Hematopoietic multipotent progenitor cell treated with erythropoietin and hydrocortisone succinate and interleukin-3 and kit ligand, for 8 days (in vitro differentiated cells): ENCODE measurements at regions not wholly inside any gene's neighbourhood (a gene's known extent, or its start where the extent isn't known, plus 50 kb on each side); places are given as distances from the start of the nearest gene placed in this dataset.

Source experiments
- DNase-seq: peaks from one replicate; pipeline ENCODE4 v3.0.0-alpha.2; 2015

DNA sequence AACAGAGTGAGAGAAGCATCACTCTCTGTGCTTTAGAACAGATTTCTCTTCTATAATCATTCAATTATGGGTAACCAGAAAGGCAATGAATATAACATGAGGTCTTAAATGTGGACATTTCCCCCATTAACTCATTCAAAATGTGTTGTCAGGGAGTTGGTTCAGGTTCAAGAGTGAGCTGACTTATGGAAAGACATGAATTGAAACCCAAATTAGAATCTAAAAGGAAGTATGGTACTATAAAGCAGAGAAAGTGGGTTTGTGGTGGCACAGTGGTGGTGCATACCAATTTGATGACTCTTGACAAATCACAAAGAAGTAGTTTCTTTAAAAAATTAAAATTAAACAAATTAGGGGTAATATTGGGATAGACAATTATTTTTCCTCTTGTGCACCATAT lies 114.6 kb upstream of the MEOX2 start:
- DNase-seq: no peak

DNA sequence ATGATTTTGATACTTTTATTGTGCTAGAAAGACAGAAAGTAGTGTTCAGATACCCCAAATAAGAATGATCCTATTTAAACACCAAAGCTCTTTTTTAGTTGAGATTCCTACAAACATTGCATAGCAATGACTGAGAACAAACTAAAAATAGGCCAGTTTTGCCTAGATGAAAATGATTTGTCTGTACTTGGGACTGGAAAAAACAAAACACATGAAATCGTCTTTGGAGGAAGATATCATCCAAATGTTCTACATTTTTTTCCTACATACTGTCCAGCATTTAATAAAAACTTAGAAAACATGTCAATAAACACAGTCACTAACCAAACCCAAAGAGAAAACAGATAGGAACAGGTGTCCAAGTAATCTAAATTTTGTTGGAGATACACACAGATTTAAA lies 111.6 kb upstream of the MEOX2 start:
- DNase-seq: no peak

DNA sequence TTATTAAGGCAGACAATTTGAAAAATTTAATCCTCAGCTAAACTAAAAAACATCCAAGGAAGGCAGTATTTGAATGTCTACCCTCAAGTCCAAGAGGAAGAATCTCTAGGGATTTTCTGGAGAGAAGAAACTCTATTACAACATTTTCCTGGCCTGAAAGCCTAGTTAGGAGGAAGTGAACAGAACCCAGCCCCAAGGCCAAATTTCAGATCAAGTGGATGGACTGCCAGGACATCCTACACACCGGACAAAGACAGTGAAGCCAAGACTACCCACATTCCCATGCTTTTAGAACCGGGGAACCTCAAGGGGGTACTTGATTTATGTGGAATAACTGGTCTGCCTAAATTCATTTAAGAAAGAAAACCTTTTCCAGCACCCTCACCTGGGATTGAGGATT lies 108.9 kb upstream of the MEOX2 start:
- DNase-seq: no peak

DNA sequence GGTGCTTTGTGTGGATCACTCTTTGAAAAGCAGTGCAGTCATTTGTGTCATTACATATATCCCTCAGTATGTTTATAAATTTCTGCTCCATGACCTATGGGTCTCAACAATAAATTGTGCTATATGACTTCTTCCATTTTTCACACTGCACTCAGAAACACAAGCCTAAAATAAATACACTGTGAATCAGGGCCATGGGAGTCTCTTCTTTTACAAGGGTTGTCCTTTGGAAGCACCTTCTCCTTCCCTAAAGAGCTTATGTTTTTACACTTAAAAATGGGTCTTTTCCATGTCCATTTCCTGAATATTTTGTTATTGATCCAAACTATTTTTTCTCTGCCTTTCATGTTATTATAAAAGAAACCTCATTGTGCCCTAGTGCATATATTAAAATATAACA lies 108.3 kb upstream of the MEOX2 start:
- no peak for DNase-seq

DNA sequence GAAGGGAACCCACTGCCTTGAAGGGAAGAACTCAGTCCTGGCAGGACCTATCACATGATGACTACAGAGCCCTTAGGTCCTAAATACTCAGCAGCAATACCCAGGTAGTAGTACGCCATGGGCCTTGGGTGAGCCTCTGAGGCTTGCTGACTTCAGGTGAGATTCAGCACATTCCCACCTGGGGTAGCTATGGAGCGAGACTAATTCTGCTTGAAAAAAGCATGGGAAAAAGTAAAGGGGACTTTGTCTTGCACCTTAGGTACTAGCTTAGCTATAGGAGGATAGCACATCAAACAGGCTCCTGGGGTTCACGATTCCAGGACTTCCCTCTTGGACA lies 98.2 kb upstream of the MEOX2 start:
- no peak for DNase-seq

DNA sequence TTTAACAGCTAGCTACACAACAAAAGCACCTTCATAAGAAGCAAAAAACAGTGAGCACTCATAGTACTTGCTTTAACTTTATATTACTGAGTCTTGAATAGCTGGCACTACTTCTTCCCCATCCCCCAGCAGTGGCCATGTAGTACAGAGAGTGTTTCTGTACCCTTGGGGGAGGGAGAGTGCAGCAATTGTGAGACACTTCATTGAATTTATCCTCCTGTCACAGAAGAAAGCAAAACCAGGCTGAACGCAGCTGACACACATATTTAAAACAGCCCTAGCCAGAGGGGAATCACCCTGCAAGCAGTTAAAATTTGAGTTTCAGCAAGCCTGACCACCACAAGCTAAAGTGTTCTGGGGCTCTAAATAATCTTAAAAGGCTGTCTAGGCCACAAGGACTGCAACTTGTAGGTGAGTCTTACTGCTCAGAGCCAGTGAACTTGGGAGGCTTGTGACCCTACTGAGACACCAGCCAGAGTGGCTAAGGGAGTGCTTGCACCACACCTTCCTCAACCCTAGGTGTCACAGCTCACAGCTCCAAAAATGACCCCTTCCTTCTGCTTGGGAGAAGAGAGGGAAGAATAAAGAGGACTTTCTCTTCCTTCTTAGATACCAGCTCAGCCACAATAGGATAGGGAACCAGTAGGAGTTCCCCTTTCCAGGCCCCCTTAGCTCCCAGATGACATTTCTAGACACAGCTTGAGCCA lies 97.7 kb upstream of the MEOX2 start:
- DNase-seq: no peak

DNA sequence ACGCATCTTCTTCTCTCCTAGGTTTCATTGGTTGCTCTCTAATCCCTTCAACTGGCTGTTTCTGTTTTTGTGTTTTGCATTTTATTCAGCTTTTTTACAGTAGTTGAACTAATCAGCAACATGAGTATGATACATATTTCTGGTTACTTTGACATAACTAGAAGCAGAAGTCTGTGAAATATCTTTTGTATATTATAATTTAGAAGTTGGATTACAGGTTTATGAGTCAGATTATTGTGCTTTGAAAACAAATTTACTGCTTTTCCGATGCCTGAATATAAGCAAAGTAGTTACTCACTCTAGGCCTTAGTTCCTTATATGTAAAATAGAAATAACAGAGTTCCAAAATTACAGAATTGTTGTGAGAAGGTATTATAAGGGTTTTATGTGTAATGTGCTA lies 96.2 kb upstream of the MEOX2 start:
- no peak for DNase-seq

DNA sequence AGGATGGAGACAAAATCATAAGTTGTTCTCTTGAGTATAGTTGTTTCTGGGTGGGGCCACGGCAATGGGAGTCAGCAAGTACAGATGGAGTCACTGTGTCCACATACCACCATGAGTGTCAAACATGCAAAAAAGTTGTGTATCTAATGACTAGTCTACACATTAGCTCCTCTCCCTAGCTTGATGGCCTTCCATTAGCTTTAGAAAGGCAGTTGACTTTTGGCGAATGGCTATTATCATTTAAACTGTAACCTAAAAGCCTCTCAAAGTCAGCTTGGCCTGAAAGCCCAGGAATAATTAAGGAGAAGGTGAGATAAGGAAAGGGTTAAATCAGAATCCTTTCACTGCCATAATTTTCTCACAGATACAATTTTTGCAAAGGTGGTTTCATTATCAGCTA lies 95.5 kb upstream of the MEOX2 start:
- no peak for DNase-seq

DNA sequence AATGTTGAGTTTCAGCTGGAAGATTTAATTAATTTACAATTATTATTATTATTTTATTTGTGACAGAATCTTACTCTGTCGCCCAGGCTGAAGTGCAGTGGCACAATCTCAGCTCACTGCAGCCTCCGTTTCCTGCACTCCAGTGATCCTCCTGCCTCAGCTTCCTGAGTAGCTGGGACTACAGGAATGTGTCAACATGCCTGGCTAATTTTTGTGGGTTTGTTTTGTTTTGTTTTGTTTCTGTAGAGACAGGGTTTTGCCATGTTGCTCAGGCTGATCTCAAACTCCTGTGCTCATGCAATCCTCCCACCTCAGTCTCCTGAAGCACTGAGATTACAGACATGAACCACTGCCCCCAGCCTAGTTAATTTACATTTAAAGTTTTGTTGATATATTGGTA lies 93.8 kb upstream of the MEOX2 start:
- DNase-seq: no peak

DNA sequence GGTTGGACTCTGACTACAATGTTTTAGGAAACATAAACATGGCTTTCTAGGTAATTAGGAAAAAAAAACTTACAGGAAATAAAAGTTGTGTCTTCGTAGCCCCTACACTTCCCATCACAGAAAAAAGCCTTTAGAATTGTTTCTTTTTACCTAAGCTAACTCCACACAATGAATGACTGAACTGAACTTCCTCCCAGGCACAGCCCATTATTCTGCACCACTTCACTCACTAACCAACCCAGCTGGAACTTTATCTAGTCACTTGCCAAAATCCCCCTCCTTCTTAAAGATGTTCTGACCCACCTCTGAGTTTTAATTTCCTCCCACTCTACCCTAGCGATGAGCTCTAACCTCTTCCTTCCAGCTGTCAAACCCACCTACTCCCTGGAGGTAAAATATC lies 91.7 kb upstream of the MEOX2 start:
- DNase-seq: no peak

DNA sequence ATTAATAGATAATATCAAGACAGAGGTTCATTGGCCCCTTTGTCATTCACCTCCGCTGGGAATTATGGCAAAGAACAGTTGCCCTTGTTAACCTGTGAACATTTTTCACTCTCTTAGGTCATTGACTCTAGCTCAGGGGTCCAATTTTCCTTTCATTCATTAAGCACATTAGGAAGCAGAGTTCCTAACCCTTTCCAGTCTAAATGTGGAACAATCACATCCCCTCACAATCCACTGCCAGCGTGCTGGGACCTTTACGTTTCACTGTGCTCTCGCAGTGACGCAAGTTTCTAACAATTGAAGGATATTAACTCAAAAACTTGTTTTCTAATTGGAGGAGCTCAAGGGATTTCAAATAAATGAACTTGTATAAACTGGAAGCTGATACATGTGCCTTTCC lies 79.3 kb upstream of the MEOX2 start:
- no peak for DNase-seq

DNA sequence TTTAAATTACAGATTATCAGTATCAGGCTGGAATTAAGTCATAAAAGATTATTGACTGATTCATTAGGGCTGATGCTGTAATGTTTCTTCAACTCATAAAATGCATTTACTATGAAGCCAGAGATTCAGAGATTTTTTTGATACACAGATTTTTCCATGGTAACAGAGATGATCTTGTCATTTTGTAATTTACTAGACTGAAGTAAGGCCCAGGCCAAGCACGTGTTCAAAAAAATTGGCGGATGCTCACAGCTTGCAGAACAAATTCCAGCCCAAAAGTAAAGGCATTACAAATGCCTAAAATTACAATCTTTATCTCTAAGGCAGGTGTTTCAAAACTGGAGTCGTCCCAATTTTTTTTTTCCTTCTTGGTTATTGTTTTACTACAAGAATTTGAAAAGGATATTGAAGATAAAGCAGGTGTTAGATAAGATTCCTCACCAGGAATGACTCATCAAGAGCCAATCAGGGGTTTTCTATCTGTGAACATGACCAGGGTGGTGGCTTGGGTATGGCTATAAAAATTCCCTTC lies 78.4 kb upstream of the MEOX2 start:
- no peak for DNase-seq

DNA sequence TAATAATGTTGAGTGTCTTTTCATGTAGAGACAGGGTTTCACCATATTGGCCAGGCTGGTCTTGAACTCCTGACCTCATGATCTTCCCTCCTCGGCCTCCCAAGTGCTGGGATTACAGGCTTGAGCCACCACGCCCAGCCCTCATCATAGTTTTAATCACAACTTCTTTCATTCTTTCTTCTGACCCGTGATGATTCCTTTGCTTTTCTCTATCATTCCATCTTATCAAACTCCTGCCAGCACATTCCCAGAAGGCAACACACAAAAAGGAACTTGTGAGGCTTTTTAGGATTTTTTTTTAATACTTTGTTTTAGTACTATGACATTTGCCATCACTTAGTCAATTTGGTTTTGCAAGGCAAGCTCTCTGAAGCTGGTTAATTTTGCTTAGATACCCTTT lies 77.5 kb upstream of the MEOX2 start:
- DNase-seq: no peak

DNA sequence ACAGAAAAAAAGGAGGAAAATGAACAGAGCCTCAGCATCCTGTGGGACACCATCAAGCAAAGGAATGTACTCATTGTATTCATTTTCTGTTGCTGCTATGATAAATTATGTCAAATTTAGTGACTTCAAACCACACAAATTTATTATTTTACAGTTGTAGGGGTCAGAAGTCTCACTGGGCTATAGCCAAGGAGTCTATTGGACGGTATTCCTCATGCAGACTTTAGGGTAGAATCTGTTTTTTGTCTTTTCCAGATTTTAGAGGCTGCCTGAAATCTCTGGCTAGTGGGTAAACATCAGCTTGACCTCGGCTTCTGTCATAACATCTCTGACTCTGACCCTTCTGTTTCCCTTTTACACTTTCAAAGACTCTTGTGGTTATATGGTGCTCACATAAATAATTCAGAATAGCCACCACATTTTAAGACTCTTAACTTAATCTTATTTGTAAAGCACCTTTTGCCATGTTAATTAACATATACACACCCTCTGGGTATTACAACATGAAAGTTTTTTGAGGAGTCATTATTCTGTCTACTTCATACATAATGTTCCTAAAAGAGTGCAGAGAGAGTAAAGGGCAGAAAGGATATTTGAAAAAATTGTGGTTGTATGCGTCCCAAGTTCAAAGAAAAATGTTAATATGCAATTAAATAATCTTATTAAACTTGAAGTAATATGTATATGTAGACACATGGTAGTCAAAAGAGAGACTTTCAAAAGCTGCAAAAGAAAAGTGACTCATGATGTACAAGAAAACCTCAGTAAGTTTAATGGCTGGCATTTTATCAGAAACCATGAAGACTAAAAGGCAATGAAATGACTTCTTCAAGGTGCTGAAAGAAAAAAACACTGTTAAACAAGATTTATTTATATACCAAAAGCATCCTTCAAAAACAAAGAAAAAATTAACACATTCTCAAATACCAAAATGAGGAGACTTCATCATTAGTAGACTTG lies 70.8 kb upstream of the MEOX2 start:
- DNase-seq: no peak

DNA sequence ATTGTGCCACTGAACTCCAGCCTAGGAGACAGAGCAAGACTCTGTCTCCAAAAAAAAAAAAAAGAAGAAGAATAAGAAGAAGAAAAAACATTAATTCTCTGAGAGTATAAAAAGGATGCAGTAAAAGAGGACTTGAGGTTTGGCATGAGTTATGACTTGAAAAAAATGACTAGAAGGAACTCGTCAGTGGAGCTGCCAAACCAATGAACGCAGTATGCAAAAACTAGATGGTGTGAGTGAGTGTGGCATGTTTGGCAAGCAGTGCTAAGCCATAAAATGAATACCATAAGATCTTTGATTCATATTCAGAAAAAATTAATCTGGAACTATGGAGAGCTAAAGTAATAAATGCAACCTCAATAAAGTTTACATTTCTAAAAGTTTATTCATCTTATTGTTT lies 68.6 kb upstream of the MEOX2 start:
- no peak for DNase-seq

DNA sequence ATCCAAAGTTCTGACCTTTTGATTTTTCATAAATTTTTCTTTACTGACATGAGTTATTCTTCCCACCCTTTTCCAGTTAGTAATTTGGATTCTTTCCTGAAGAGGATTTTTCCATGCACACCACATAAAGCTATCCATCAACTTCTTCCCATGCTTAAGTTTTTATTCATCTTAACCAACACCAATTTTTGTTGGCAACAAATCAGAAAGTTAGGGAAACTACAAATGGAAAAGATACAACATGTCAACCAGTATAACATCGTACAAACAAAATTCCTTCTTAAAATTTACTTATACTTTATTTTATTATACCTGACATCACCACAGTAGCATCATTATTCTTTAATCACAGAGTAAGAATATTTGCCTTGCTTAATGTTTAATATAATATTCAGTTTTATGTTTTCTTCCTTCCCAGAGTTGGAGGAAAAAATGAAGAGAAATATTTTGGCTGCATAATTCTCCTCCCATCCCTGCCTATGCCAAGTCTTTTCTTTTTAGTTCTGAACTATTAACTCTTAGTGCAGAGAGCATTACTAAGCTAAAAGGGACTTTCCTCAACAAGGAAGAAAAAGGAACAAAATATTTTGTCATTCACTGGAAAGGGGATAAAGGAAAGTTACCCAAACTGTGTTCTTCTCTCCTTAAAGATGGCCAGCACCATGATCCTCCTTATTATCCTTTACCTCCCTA lies 67.5 kb upstream of the MEOX2 start:
- no peak for DNase-seq

DNA sequence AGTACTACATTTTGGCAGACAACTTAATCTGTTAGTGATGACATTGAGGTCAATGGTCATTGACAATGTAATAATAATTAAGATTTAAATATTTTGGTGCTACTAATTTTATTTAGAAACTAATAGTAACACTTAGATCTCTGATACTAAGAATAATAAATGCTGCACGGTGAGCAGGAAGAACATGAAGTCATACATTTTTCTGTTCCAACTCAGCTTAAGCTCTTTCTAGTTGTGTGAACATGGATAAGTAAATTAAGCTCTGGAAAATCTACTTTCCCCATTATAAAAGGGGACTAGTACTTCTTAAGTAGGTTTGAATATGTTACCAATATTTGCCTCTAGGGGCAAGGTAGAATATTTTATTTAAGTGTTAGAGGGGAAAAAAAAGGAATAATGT lies 65.9 kb upstream of the MEOX2 start:
- no peak for DNase-seq

DNA sequence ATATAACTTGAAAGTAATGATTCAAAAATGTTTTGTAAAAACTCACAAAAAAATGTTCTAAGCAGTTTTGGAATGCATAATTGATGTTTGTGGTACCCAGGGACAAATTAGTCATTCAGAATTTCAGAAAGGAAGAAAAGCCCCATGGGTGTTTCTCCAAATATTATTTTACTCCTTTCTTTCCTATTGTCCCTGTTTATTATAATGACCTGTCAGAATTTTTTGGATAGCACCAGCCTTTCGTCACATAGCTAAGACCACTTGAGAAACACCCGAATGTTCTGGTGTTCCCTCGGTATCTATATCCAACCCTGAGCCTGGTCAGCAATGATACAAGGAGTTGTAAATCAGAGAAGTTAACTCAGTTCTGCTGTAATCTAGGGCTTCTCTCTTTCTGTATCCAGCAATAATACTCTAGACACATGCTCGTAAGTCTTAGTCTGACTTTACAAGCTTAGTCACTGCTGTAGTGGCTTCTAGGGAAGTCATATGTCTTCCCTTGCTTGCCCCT lies 64.8 kb upstream of the MEOX2 start:
- DNase-seq: no peak

DNA sequence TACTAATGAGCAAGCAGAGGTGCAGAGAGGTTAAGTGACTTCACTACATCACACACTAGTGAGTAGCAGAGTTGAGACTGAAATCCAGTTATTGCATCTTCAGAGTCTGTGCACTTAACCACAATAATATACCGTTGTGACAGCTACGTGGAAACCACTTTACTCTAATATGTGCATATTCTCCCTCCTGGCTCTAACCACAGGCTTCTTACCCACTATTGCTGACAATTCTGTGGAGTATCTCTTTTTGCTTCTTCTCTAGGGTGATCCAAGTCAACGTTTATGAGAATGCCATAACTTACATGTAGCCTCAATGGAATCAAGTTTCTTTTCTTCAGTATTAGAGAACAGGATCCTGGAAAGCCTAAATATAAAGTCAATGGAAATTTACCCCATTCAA lies 64.2 kb upstream of the MEOX2 start:
- no peak for DNase-seq

DNA sequence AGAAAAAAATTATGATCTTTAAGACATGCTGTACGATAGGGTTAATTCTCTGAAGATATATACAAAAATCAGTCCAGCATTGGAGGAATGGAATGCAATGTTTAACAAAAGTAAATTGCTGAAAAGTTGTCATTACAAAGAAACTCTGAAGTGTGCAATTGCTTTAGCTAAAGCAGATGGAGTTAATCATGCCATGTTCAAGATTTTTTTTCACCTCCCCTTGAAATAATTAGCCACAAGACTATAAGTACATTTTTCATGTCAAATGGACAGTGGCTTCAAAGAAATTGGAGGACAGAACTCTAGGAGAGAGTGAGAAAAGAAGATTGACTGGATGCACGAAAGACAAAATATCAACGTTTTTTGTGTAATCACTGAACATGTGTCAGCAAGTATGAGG lies 63.1 kb upstream of the MEOX2 start:
- no peak for DNase-seq

DNA sequence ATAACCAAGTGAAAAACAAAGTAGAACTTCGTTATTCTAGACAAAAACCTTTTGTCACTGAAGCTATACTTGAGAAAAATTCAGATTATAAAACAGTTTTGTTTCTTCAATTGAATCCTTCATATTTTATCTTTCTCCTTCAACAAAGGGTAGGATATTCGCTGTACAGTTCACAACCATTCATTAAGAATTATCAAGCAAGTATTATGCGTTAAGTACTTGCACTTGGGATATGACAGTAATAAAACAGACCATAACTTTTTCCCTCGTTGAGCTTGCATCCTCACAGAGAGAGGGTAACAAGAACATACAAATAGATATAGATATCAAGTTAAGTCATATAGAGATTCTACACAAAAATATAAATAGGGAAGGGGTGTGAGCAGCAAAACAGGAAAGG lies 61.2 kb upstream of the MEOX2 start:
- DNase-seq: no peak

DNA sequence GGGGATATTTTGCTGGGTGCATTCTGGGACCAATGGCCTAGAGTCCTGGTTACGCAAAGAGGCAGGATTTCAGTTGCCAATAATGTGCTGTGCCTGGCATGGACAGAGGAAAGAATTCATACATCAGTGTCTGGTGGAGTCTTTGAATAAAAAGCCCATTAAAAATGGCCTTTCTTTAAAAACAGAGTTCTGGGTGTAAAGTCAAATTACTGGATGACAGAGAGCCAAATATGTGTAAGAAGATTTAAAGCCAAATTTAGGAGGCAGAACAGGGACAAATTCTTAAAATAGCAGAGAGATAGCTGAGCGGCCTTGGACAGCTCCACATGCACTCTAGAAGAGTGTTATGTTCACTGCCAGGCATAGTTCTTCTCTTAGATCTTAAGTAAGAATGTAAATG lies 60.8 kb upstream of the MEOX2 start:
- no peak for DNase-seq

DNA sequence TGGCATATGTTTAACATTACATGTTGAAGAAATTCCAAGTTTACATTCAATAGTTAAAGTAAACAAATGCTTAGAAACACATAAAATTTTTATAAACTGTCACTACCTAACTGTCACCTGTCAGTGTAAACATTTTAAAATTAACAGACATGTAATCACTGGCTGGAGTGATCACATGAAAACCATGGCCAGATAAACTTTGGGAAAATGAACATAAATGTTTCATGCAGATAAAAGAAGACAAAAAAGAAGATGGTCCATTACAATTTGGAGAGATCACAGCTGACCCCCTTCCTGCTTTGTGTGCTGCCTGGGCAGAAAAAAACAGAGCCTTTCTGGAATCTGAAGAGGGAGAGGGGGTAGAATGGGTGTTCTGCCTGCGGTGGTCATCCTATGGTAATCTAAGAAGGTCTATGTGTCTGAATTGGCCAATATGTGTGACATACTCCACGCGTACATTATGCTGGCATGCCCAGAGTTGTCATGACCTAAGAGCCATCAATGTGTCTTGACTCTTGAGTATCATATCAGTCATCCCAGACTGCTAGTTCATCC lies 57.5 kb upstream of the MEOX2 start:
- no peak for DNase-seq
